Osteoblast (primary cell): ENCODE measurements at regions not wholly inside any gene's neighbourhood (a gene's known extent, or its start where the extent isn't known, plus 50 kb on each side); places are given as distances from the start of the nearest gene placed in this dataset.
A peak's percentile ranks its signal among the peaks of the same experiment; 100 is the strongest.

Source experiments
- DNase-seq: peaks from one replicate; pipeline ENCODE4 v3.0.0; 2011; ENCODE audit warnings: low spot score, mixed read lengths; ENCODE audit not compliant: insufficient read length; ENCODE audit errors: missing footprints
- H2AFZ ChIP-seq: 2 replicates; pipeline ENCODE4 v1.6.0; 2011; ENCODE audit warnings: mild to moderate bottlenecking, low read length
- H3K27ac ChIP-seq: 2 replicates; pipeline ENCODE4 v1.5.1; 2011; ENCODE audit warnings: mild to moderate bottlenecking, low read depth, low read length, moderate library complexity
- H3K27me3 ChIP-seq: 2 replicates; pipeline ENCODE4 v1.6.0; 2012; ENCODE audit warnings: mild to moderate bottlenecking, control low read depth, inconsistent platforms, low read length, moderate library complexity; ENCODE audit not compliant: insufficient read depth
- H3K36me3 ChIP-seq: 2 replicates; pipeline ENCODE4 v1.5.1; 2011; ENCODE audit warnings: mild to moderate bottlenecking, low read length, control low read depth, moderate library complexity; ENCODE audit not compliant: insufficient read depth
- H3K4me1 ChIP-seq: 2 replicates; pipeline ENCODE4 v1.5.1; 2011; ENCODE audit warnings: mild to moderate bottlenecking, low read length, control low read depth, moderate library complexity; ENCODE audit not compliant: insufficient read depth
- H3K4me2 ChIP-seq: 2 replicates; pipeline ENCODE4 v1.6.0; 2011; ENCODE audit warnings: mild to moderate bottlenecking, low read length; ENCODE audit not compliant: insufficient read depth
- H3K4me3 ChIP-seq: fragments of 200-600 bp; sonication (generic); 3 replicates; pipeline ENCODE4 v1.5.1; 2012; ENCODE audit warnings: mild to moderate bottlenecking, low read length, inconsistent platforms; ENCODE audit not compliant: insufficient read depth
- H3K79me2 ChIP-seq: 2 replicates; pipeline ENCODE4 v1.6.0; 2012; ENCODE audit warnings: mild to moderate bottlenecking, low read length, control low read depth, inconsistent platforms; ENCODE audit not compliant: insufficient read depth
- H3K9me3 ChIP-seq: 2 replicates; pipeline ENCODE4 v1.5.1; 2011; ENCODE audit warnings: low read depth, low read length, control low read depth
- H4K20me1 ChIP-seq: 2 replicates; pipeline ENCODE4 v1.6.0; 2012; ENCODE audit warnings: mild to moderate bottlenecking, low read length, control low read depth; ENCODE audit not compliant: insufficient read depth
- CTCF ChIP-seq: IDR thresholded peaks from 2 replicates; pipeline ENCODE4 v1.5.1; 2011; ENCODE audit warnings: mild to moderate bottlenecking, low read depth, low read length, moderate library complexity; ENCODE audit errors: extremely low read depth

GRCh38 chr1:65674522-65674921 is 118.2 kb upstream of the PDE4B start:
- no peak for TF ChIP-seq CTCF
- Histone ChIP-seq H3K79me2 (no peaks in the 10 kb centered on the region), H3K36me3 (no peaks in the 10 kb centered on the region), H3K4me1 (no peaks in the 10 kb centered on the region), H3K9me3 (no peaks in the 10 kb centered on the region), H3K4me2 (no peak overlapping the region), H3K4me3 (no peak overlapping the region), H4K20me1 (no peaks in the 10 kb centered on the region), H3K27ac (no peak overlapping the region), H2AFZ (no peak overlapping the region), H3K27me3 (no peaks in the 10 kb centered on the region)
- DNase-seq: no peak

GRCh38 chr1:65679773-65680172 is 112.9 kb upstream of the PDE4B start:
- TF ChIP-seq CTCF: no peak
- no peaks in the 10 kb centered on the region for H3K9me3 ChIP-seq
- H3K36me3 ChIP-seq: no peaks in the 10 kb centered on the region
- DNase-seq: no peak
- no peaks in the 10 kb centered on the region for H3K27me3 ChIP-seq
- H3K27ac ChIP-seq: no peak overlapping the region
- no peak overlapping the region for H2AFZ ChIP-seq
- H3K79me2 ChIP-seq: no peaks in the 10 kb centered on the region
- H3K4me1 ChIP-seq: peaks cover 4% of the 10 kb centered on the region
- no peak overlapping the region for H3K4me3 ChIP-seq
- H4K20me1 ChIP-seq: no peaks in the 10 kb centered on the region
- no peak overlapping the region for H3K4me2 ChIP-seq

GRCh38 chr1:65681096-65681495 is 111.6 kb upstream of the PDE4B start:
- no peak overlapping the region for H3K4me2 ChIP-seq
- TF ChIP-seq CTCF: no peak

GRCh38 chr1:65687428-65688214 is 105.1 kb upstream of the PDE4B start:
- no peaks in the 10 kb centered on the region for H4K20me1 ChIP-seq
- H3K27me3 ChIP-seq: no peaks in the 10 kb centered on the region
- peak; percentile 94 for TF ChIP-seq CTCF
- no peaks in the 10 kb centered on the region for H3K9me3 ChIP-seq
- no peak overlapping the region for H3K27ac ChIP-seq
- no peaks in the 10 kb centered on the region for H3K79me2 ChIP-seq
- H3K4me1 ChIP-seq: peaks cover 14% of the 10 kb centered on the region
- no peak overlapping the region for H3K4me3 ChIP-seq
- peak overlapping the region; percentile 78 for H2AFZ ChIP-seq
- peak overlapping the region; percentile 47 for H3K4me2 ChIP-seq
- no peaks in the 10 kb centered on the region for H3K36me3 ChIP-seq
- DNase-seq: peak; percentile 87

More at GRCh38 chr1:65681096-65681495, 111.6 kb upstream of the PDE4B start:
- peak; percentile 74 for DNase-seq
- H3K4me3 ChIP-seq: no peak overlapping the region
- no peaks in the 10 kb centered on the region for H3K79me2 ChIP-seq
- peaks cover 4% of the 10 kb centered on the region for H3K4me1 ChIP-seq
- H3K27me3 ChIP-seq: no peaks in the 10 kb centered on the region
- H2AFZ ChIP-seq: no peak overlapping the region
- H3K36me3 ChIP-seq: no peaks in the 10 kb centered on the region
- H3K9me3 ChIP-seq: no peaks in the 10 kb centered on the region
- H4K20me1 ChIP-seq: no peaks in the 10 kb centered on the region
- no peak overlapping the region for H3K27ac ChIP-seq
